GM19438 (cell line): ENCODE measurements at regions not wholly inside any gene's neighbourhood (a gene's known extent, or its start where the extent isn't known, plus 50 kb on each side); places are given as distances from the start of the nearest gene placed in this dataset.
"Not testable (repeated sequence)": the region's sequence is repeated elsewhere in the genome, so short reads cannot be mapped to it uniquely, and the experiment has no call there.

ENCODE experiments used
- ATAC-seq: cut with Tn5 transposase; IDR thresholded peaks from one replicate; pipeline ENCODE4 v1.9.1; 2021; ENCODE audit warnings: low read depth; ENCODE audit not compliant: unreplicated experiment

GRCh38 chr3:152619691-152620090 lies 215.2 kb upstream of the P2RY1 start:
- ATAC-seq = no peak

- ATAC-seq = no peak
Measured at GRCh38 chr3:152620395-152620794, 214.5 kb upstream of the P2RY1 start.

- ATAC-seq = no peak
Measured at GRCh38 chr3:152621006-152621868, 213.7 kb upstream of the P2RY1 start.

GRCh38 chr3:152621967-152622810 lies 212.7 kb upstream of the P2RY1 start:
- no peak for ATAC-seq

GRCh38 chr3:152622811-152623167 lies 212.1 kb upstream of the P2RY1 start:
- no peak for ATAC-seq

- ATAC-seq = no peak
Measured at GRCh38 chr3:152623286-152623911, 211.5 kb upstream of the P2RY1 start.

- ATAC-seq = no peak
Measured at GRCh38 chr3:152626226-152626625, 208.7 kb upstream of the P2RY1 start.

- no peak for ATAC-seq
Measured at GRCh38 chr3:152628496-152628895, 206.4 kb upstream of the P2RY1 start.

GRCh38 chr3:152629363-152630122 lies 205.4 kb upstream of the P2RY1 start:
- no peak for ATAC-seq

GRCh38 chr3:152635389-152635788 lies 199.5 kb upstream of the P2RY1 start:
- ATAC-seq = no peak

- no peak for ATAC-seq
Measured at GRCh38 chr3:152636651-152637050, 198.3 kb upstream of the P2RY1 start.

- ATAC-seq = no peak
Measured at GRCh38 chr3:152638214-152638613, 196.7 kb upstream of the P2RY1 start.

GRCh38 chr3:152638707-152639450 lies 196.1 kb upstream of the P2RY1 start:
- ATAC-seq = no peak

- ATAC-seq = no peak
Measured at GRCh38 chr3:152641198-152641597, 193.7 kb upstream of the P2RY1 start.

- ATAC-seq = no peak
Measured at GRCh38 chr3:152642658-152643057, 192.3 kb upstream of the P2RY1 start.

GRCh38 chr3:152644478-152644877 lies 190.5 kb upstream of the P2RY1 start:
- no peak for ATAC-seq

GRCh38 chr3:152646004-152646403 lies 188.9 kb upstream of the P2RY1 start:
- ATAC-seq = no peak

- no peak for ATAC-seq
Measured at GRCh38 chr3:152650177-152650576, 184.8 kb upstream of the P2RY1 start.

- not testable (repeated sequence) for ATAC-seq
Measured at GRCh38 chr3:152650923-152651322, 184.0 kb upstream of the P2RY1 start.
